CD4-positive, alpha-beta T cell treated with Interleukin-4 for 1 hour (primary cell): ENCODE measurements at regions not wholly inside any gene's neighbourhood (a gene's known extent, or its start where the extent isn't known, plus 50 kb on each side); places are given as distances from the start of the nearest gene placed in this dataset.

Source experiments
- DNase-seq, 2 donors: peaks; one replicate each; pipeline ENCODE4 v3.0.0-alpha.2; 2020 to 2022

DNA sequence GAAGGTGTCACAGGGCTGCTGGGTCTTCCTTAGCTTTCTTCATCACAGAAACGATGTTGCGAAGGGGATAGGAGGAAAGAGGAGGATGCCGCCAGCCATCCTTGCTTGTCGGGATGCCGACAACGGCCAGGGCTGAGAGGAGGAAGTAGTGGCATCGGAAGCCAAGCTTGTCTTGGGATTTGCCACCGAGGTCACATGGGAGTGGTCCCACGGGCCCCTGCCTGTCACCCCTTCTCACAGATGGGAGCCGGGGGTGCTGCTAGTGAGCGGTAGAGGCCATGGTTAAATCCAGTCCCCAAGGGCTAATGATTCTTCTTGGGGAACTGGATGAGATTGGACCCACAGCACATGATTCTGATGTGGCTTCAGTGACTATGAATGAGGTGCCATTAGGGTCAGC, 1375.8 kb downstream of the BRD1 start:
- no peak for DNase-seq

DNA sequence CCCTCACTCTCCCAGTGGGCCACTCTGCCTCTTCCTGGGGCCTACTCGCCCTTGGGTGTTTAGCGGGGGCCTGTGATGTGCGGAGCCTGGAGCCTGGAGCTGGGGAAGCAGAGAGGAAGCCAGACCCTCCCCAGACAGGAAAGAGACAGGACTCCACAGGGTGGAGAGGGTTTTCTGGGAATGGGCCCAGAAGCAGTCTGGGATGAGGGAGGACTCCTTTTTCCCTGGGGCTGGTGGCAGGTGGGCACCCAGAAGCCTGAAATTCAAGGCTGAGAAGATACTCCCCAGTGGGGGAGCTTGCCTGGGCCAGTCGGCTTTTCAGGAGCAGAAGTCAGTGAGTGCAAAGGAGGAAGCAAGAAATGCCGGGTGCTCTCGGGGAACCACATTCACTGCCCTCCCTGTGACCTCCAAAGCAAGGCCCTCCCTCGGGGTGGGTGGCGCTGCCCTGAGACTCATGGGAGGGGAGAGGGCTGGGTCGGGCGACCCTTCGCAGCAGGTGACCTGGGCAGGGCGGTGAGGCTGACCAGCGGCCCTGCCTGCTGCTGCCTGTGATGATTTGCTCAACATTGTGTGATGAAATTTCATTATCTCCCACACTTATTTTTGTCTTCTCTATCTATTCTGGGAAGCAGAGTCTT, 1377.4 kb downstream of the BRD1 start:
- no peak for DNase-seq

GRCh38 chr22:48449466-48450187, 1378.0 kb downstream of the BRD1 start:
- DNase-seq = no peak

DNA sequence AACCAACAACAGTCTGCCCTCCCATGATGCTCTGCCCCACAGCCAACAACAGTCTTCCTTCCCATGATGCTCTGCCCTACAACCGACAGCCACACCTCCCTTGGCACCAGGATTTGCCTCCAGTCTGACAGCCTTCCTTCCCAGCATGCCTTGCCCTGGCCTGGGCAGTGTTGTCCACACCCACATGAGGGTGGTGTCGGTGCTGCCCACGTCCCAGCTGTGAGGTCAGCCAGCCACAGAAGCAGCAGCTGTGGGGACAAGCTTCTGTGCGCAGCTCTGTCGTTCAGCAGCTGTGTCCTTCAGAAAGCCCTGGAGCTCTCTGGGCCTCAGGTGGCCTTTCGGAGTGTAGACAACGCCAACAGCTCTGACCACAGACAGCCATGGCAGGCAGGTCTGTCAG, 1378.9 kb downstream of the BRD1 start:
- no peak for DNase-seq

GRCh38 chr22:48445113-48445827, 1382.4 kb downstream of the BRD1 start:
- no peak for DNase-seq

- DNase-seq = no peak
Measured at GRCh38 chr22:48444320-48445112, 1383.2 kb downstream of the BRD1 start.

GRCh38 chr22:48443680-48444079, 1384.0 kb downstream of the BRD1 start:
- no peak for DNase-seq

GRCh38 chr22:48442663-48443062, 1385.0 kb downstream of the BRD1 start:
- no peak for DNase-seq

DNA sequence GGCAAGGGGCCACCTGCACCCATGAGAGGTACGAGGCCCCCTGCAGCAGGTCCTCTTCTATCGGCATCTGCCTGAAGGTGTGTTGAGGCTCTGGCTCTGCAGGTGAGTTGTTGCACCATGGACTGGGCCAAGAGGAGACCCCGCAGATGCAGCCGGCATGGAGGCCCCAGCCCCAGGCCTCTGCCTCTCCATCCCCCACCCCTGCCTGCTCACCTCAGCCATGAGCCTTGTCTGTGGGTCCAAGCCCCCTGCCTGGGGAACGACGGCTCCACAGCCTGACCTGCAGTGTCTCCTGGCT, 1386.2 kb downstream of the BRD1 start:
- DNase-seq = no peak

- DNase-seq = no peak
Measured at GRCh38 chr22:48440673-48441552, 1386.8 kb downstream of the BRD1 start.

GRCh38 chr22:48440176-48440575, 1387.5 kb downstream of the BRD1 start:
- no peak for DNase-seq

GRCh38 chr22:48439560-48440135, 1388.0 kb downstream of the BRD1 start:
- DNase-seq = no peak

DNA sequence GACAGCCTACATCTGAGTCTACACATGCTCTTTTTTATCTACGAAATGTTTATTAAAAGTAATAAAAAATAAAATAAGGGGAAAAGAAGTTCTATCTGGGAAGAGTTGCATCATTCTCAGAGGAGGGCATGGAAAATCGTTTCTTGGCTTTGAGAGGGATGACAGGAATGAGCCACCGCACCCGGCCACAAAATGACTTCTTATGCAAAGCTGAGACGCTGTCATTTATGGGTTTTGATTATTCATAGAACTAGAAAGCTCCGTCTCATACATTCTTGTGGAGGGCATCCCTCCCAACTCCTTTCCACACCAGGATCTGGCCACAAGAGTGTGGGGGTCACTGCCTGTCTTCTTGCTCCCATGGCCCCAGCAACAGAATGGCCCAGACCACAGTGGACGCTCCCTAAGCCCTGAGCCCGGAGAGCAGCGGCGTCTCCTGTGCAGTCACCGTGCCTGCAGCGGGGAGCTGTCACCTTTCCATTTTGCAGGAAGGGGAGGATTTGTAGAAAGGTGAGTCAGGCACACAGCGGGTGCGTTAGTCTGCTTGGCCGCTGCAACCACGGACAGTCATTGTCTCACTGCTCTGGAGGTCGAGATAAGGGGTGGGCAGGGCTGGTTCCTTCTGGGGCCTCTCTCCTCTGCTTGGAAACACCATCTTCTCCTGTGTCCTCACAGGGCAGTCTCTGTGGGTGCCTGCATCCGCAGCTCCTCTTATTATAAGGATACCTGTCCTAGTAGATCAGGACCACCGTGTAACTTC, 1388.7 kb downstream of the BRD1 start:
- DNase-seq = no peak

GRCh38 chr22:48438096-48438495, 1389.6 kb downstream of the BRD1 start:
- DNase-seq = no peak

DNA sequence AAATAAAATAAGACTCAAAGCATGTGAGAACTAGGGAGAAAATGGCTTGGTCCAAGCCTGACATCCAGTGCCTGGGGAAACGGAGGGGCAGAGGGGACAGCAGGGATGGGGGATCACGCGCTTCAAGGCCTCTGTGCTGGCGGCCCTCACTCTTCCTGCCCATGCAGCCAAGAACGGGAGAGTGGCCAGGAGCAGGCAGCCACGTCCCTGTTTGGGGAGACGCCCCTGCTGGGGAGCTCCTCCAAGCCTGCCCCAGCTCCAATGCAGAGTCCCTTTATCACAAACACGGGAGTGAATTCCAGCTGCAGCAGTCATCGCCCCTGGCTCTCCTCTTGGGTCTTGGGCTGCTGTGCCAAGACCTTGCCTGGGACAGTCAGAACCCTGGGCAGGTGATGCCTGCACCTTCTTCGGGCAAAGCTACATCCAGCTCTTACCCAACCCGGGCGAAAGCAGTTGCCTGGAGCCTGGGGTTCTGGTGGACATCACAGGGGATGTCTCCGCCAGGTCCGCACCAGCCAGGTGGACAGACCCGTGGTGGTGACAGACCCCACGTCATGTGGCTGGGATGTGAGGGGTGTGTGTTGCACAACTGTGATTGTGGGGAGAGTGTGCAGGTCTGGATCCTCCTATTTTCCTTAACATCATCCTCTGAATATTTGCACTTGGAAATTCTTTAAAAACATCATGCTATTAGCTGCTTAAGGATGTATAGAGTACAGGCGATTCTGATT, 1391.3 kb downstream of the BRD1 start:
- DNase-seq = no peak

- no peak for DNase-seq
Measured at GRCh38 chr22:48434868-48435250, 1392.8 kb downstream of the BRD1 start.

DNA sequence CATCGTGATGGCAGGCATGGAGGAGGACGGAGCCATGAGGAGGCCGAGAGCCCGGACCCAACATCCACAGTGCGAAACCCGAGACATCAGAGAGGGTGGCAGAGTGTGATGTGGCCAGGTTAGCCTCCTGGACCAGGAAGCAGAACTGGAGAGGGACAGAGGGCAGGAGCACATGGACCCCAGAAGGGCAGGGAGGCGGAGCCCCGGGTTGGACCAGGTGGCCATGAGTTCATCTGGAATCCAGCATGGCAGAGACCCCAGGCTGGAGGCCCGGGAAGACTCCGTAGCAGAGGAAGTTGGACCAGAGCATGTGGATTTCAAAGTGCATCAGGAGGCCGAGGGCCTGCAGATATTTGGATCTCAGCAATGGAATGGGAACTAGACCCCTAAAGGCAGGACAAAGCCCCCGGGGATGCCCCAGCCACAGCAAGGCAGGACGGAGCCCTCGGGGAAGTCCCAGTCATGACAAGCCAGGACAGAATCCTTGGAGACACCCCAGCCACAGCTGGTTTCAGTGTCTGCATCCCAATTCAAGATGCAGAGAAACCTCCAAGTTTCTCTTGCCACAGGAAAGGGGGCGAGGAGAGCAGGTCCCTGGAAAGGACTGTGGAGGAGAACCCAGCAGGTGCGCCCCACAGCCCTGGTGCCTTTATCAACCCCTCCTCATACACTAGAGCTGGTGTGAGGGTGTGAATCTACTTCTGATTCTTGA, 1393.4 kb downstream of the BRD1 start:
- no peak for DNase-seq

- no peak for DNase-seq
Measured at GRCh38 chr22:48433647-48434046, 1394.0 kb downstream of the BRD1 start.

DNA sequence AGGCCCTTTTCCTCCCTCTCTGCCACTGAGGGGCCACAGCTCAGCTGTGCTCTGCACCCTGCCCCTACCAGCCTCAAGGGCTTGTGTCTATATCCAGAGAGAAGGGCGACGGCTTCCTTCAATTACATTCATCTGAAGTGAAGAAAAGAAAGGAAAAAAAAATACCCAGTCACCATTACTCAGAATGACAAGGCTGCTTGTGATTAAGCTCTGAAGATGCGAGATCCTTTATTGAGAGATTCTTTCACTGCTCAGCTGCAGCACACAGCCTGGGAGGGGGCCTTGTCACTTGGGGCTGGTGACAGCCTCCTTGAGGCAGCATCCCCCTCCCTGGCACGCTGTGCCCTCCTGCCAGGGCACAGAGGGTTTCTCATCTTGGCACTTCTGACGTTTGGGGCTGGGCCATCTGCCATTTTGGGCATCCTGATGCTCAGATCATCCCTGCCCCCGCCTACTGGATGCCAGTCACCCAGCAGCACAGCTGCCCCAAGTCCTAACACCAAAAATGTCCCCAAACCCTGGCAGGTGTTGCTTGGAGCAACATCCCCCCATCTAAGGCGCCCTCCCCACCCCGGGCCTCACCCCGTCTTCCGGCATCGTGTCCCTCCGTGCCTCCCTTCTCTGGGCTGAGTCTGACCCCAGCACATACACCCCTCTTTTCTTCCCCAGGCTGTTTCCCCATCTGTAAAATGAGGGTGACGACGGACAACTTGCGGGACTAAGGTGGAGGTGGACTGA, 1394.7 kb downstream of the BRD1 start:
- DNase-seq = no peak
